Upper lobe of right lung (tissue), 1 donor: ENCODE measurements at regions not wholly inside any gene's neighbourhood (a gene's known extent, or its start where the extent isn't known, plus 50 kb on each side); places are given as distances from the start of the nearest gene placed in this dataset.

ENCODE experiments used
- ATAC-seq: fragments of 200-7000 bp; cut with Tn5 transposase; one replicate; pipeline ENCODE4 v1.9.1; 2020; ENCODE audit warnings: mild to moderate bottlenecking, moderate library complexity
- DNase-seq: peaks from one replicate; pipeline ENCODE4 v3.0.0-alpha.2; 2020
- H3K27ac ChIP-seq: fragments of 200-600 bp; one replicate; pipeline ENCODE4 v1.8.0; 2022
- H3K27me3 ChIP-seq: fragments of 200-600 bp; one replicate; pipeline ENCODE4 v1.8.0; 2022; ENCODE audit warnings: mild to moderate bottlenecking
- H3K36me3 ChIP-seq: fragments of 200-600 bp; one replicate; pipeline ENCODE4 v1.8.0; 2022
- H3K4me1 ChIP-seq: fragments of 200-600 bp; one replicate; pipeline ENCODE4 v1.8.0; 2022
- H3K4me3 ChIP-seq: fragments of 200-600 bp; one replicate; pipeline ENCODE4 v1.8.0; 2022; ENCODE audit warnings: mild to moderate bottlenecking
- H3K9me3 ChIP-seq: fragments of 200-600 bp; one replicate; pipeline ENCODE4 v1.8.0; 2022
- intact Hi-C: fragments of 100-400 bp; cut with DNase I; formaldehyde crosslinking; loops from one replicate; pipeline ENCODE4 v1.11.0; 2022
- TF ChIP-seq, protein P1 (sequence below): fragments of 200-600 bp; IDR thresholded peaks from one replicate; pipeline ENCODE4 v1.8.0; 2022; ENCODE audit warnings: antibody characterized with exemption
- donor health status: DM: no; HTN: yes; CAD: no; lungs with severe emphysema.

DNA sequence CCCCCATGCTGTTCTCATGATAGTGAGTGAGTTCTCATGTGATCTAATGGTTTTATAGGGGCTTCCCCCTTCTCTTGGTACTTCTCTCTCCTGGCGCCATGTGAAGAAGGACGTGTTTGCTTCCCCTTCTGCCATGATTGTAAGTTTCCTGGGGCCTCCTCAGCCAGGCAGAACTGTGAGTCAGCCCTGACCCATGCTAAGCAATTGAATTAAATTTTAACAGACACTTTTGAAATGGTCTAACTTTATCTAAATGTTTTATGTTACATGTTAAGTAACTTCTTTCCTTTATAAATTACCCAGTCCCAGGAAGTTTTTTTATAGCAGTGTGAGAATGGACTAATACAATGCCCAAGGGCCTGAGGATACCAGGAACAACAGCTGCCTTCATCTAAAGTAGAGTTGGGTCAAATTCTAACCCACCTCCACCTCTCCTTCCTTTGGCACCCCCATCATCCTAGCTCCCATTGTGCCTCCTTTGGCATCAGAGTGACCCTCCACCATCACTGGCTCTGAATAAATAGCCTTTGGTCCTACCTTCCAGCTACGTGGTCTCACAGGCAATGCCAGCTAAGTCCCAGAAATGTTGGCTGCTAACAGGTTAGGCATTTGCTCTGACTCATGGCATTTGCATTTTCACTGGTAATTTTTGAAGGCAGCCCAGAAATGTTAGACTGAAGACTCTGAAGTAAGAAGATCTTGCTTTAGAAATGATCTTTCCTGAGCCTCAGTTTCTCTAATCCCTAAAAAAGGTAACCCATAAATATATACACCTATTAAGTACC lies 182.1 kb downstream of the MOSPD2 start:
- intact Hi-C loops, result no loop called here
- Histone ChIP-seq H3K36me3 (no peaks in the 10 kb centered on the region), H3K27me3 (no peaks in the 10 kb centered on the region), H3K4me3 (no peak overlapping the region), H3K9me3 (no peaks in the 10 kb centered on the region), H3K4me1 (no peaks in the 10 kb centered on the region), H3K27ac (no peak overlapping the region)
- ATAC-seq (no peak), DNase-seq (no peak)
- TF ChIP-seq, protein P1, sequence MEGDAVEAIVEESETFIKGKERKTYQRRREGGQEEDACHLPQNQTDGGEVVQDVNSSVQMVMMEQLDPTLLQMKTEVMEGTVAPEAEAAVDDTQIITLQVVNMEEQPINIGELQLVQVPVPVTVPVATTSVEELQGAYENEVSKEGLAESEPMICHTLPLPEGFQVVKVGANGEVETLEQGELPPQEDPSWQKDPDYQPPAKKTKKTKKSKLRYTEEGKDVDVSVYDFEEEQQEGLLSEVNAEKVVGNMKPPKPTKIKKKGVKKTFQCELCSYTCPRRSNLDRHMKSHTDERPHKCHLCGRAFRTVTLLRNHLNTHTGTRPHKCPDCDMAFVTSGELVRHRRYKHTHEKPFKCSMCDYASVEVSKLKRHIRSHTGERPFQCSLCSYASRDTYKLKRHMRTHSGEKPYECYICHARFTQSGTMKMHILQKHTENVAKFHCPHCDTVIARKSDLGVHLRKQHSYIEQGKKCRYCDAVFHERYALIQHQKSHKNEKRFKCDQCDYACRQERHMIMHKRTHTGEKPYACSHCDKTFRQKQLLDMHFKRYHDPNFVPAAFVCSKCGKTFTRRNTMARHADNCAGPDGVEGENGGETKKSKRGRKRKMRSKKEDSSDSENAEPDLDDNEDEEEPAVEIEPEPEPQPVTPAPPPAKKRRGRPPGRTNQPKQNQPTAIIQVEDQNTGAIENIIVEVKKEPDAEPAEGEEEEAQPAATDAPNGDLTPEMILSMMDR, result no peak

GRCh38 chrX:15050395-15050794 lies 177.2 kb downstream of the MOSPD2 start:
- no peak overlapping the region for H3K27ac ChIP-seq
- TF ChIP-seq, protein P1, result no peak
- no peaks in the 10 kb centered on the region for H3K4me1 ChIP-seq
- H3K9me3 ChIP-seq, result no peaks in the 10 kb centered on the region
- no peak overlapping the region for H3K4me3 ChIP-seq
- intact Hi-C loops, result no loop called here
- DNase-seq (no peak), ATAC-seq (no peak)
- H3K27me3 ChIP-seq, result no peaks in the 10 kb centered on the region
- H3K36me3 ChIP-seq, result no peaks in the 10 kb centered on the region

DNA sequence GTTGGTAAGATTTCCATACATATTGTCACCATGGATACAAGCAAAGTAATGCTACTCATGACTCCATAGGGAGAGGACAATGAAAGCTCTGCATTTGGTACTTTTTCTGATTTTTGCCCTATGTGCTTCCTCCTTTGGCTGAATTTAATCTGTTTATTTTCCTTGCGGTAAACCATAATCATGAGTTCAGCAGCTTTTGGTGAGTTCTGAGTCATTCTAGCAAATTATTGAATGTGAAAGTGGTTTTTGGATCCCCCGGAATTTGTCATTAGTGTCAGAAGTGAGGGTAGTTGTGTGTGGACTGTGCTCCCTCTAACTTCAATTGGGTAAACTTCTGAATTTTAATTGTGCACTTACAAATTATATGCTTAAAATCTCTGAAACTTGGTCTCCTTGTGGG lies 170.3 kb downstream of the MOSPD2 start:
- TF ChIP-seq, protein P1, result no peak
- no peaks in the 10 kb centered on the region for H3K36me3 ChIP-seq
- H3K9me3 ChIP-seq, result no peaks in the 10 kb centered on the region
- no peak overlapping the region for H3K4me3 ChIP-seq
- H3K4me1 ChIP-seq, result no peaks in the 10 kb centered on the region
- DNase-seq, result no peak
- no peaks in the 10 kb centered on the region for H3K27me3 ChIP-seq
- ATAC-seq, result no peak
- intact Hi-C loops, result no loop called here
- H3K27ac ChIP-seq, result no peak overlapping the region

- H3K4me1 ChIP-seq, result no peaks in the 10 kb centered on the region
- H3K27me3 ChIP-seq, result no peaks in the 10 kb centered on the region
- TF ChIP-seq, protein P1, result no peak
- DNase-seq (no peak), ATAC-seq (no peak)
- no peaks in the 10 kb centered on the region for H3K36me3 ChIP-seq
- intact Hi-C loops, result no loop called here
- H3K4me3 ChIP-seq, result no peak overlapping the region
- H3K9me3 ChIP-seq, result no peaks in the 10 kb centered on the region
- no peak overlapping the region for H3K27ac ChIP-seq
Measured at GRCh38 chrX:15033917-15034316, 160.7 kb downstream of the MOSPD2 start.

- DNase-seq (no peak), ATAC-seq (no peak)
- TF ChIP-seq, protein P1, result no peak
- Histone ChIP-seq H3K27me3 (no peaks in the 10 kb centered on the region), H3K4me1 (no peaks in the 10 kb centered on the region), H3K9me3 (no peaks in the 10 kb centered on the region), H3K36me3 (no peaks in the 10 kb centered on the region), H3K4me3 (no peak overlapping the region), H3K27ac (no peak overlapping the region)
- intact Hi-C loops, result no loop called here
Measured at GRCh38 chrX:15017491-15017890, 144.3 kb downstream of the MOSPD2 start.

DNA sequence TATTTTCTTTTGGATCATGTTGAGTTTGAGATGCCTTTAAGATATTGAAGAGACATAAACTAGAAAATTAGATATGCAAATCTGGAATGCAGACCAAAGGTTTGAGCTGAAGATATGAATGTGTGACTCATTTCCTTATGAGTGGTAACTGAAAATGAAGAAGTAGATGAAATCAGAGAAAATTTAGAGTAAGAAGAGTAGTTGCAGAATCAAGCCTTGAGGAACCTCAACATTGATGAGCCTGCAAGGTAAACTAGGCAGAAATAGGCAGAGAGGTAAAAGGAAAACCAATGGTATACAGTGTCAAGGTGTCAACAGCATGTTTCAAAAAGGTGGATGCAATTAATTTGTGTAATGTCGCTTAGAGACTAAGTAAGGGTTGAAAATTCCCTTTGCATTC lies 142.8 kb downstream of the MOSPD2 start:
- intact Hi-C loops, result no loop called here
- no peaks in the 10 kb centered on the region for H3K9me3 ChIP-seq
- no peaks in the 10 kb centered on the region for H3K36me3 ChIP-seq
- DNase-seq, result no peak
- TF ChIP-seq, protein P1, result no peak
- H3K4me3 ChIP-seq, result no peak overlapping the region
- no peak overlapping the region for H3K27ac ChIP-seq
- no peak for ATAC-seq
- H3K27me3 ChIP-seq, result no peaks in the 10 kb centered on the region
- H3K4me1 ChIP-seq, result no peaks in the 10 kb centered on the region
